KG1 (cell line): ENCODE measurements at regions not wholly inside any gene's neighbourhood (a gene's known extent, or its start where the extent isn't known, plus 50 kb on each side); places are given as distances from the start of the nearest gene placed in this dataset.
"Not testable (repeated sequence)": the region's sequence is repeated elsewhere in the genome, so short reads cannot be mapped to it uniquely, and the experiment has no call there.

Source experiments
- DNase-seq: peaks from one replicate; lab custom pipeline; 2025; lab: John Stamatoyannopoulos, UW

DNA sequence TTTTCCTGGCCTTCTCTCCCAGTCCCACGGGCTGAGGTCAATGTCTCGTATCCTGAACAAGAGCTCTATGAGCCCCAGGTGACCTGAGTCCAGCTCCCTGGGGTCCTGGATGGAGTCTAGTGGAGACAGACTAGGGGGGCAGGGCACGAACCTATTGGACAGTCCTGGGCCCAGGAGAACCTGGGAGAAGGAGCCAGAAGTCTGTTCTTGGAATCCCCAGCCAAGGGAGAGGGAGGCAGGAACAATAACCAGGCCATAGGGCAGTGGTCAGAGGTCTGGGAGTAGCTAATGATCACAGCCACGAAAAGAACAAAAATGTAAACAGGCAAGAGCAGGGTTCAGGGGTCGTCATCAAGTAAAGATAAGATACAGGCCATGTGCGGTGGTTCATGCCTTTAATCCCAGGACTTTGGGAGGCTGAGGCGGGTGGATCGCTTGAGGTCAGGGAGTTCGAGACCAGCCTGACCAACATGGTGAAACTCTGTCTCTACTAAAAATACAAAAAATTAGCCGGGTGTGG lies 60.8 kb downstream of the COPRS start:
- DNase-seq = no peak

DNA sequence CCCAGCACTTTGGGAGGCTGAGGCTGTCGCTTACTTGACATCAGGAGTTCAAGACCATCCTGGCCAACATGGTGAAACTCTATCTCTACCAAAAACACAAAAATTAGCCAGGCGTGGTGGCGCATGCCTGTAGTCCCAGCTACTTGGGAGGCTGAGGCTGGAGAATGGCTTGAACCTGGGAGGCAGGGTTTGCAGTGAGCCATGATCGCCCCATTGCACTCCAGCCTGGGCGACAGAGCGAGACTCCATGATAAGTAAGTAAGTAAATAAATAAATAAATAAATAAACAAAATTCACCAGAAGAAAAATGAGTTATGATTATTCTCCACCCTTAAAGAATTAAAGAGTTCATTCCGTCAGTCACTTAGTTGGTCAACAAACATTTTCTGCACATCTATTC lies 63.1 kb downstream of the COPRS start:
- DNase-seq = not testable (repeated sequence)

DNA sequence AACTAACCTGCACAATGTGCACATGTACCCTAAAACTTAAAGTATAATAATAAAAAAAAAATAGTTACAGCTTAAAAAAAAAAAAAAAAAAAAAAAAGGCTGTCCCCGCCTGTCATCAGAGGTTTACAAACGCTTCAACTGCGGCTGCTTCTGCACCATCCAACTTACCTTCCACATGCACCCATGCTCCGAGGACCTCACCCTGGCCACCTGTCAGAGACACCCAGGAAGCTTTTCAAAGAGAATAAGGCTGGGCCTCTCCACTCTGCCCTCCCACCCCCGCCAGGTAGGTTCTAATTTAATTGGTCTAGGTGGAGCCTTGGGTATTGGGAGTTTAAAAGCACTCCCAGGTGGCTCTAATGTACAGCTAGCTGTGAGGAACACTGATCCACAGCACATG lies 64.9 kb downstream of the COPRS start:
- no peak for DNase-seq

DNA sequence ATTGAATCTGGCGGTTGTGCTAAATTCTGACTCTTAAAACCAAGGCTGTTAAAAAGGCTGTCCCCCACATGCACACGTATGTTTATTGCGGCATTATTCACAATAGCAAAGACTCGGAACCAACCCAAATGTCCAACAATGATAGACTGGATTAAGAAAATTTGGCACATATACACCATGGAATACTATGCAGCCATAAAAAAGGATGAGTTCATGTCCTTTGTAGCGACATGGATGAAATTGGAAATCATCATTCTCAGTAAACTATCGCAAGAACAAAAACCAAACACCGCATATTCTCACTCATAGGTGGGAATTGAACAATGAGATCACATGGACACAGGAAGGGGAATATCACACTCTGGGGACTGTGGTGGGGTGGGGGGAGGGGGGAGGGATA lies 65.4 kb downstream of the COPRS start:
- not testable (repeated sequence) for DNase-seq

DNA sequence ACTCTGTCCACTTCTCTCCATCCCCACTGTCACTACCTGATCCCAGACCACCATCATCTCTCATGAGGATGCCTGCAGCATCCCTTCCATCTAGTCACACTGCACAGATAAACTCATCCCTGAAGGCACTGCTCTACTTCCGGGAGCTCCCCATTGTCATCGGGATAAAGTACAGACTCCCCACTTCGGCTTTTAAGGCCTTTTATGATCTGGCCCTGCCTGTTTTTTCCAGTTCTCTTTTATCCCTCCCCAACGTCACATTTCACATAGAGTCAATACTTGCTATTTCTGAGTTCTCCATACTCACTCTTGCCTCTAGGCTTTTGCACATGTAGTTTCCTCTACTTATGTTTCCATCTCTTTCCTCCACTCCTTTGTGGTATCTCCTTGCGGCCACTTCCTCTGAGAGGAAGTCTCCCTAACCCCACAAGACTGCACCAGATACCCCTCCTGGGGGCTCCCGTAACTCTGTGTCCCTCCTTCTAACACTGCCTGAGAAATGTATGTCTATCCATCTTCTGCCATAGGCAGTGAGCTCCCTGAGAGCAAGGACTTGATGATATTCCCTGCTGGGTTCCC lies 66.9 kb downstream of the COPRS start:
- DNase-seq = no peak

DNA sequence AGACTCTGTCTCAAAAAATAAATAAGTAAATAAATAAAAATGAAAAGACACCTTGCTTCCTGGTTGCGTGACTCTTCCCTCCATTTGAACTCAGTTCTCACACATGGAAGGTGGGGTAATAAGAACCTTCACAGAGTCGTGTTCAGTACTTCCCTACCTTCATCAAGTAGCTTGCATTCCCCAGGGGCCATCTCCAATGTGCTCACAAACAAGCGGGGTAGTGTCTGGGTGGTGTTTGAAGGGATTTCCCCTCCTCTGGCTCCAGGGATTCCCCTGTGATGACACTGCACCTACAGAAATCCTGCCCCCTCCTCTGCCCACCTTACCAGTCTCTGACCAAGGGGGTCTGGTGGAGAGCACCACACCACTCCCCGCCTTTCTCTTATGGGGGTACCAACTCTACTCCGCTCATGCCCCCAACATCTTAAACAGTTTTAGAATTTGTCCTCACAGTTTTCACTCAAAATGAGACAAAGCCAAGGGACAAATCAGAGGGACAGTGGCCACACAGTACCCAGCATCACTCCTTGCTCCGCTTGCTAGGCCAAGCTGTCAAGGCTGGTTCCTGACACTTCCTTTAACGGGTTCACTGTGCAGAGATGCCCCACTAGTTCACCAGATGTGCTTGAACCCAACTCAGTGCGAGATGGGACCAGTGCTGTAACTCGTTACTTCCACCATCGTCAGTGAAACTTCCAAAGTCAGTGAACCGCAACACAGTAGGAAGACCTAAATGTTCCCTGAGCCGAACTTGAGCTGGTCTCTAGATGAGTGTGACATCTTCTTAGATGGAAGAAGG lies 69.1 kb downstream of the COPRS start:
- DNase-seq = no peak

DNA sequence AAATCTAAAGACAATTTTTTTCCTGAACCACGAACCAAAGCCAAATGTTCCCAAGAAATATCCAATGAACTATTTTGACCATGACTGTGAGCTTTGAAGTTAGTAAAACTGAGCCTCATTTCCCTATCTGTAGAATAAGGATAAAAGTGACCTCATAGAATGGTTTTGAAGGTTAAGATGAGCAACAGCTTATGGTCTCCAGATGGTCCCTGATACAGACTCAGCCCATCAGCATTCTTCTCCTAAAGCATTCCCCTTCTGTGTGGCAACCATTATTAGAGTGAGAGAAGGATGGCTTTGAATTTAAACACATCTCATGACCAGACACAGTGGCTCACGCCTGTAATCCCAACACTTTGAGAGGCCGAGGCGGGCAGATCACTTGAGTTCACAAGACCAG lies 70.1 kb downstream of the COPRS start:
- DNase-seq = no peak

DNA sequence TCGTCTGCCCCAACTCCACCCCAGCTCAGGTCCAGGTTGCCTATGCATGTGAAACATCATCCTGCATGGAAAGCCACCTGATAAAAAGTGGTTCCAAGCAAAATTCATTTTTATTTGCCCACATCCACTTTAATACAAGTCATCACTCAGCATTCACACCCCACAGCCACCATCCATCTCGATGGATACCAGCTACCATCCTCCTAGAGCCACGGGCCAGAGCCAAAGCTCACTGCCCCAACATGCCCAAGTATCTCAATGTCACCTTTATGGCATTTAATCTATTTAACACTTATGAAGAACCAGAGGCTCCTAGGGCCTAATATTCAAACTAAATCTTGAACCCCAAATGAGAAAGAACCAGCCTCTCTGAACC lies 70.5 kb downstream of the COPRS start:
- DNase-seq = no peak

DNA sequence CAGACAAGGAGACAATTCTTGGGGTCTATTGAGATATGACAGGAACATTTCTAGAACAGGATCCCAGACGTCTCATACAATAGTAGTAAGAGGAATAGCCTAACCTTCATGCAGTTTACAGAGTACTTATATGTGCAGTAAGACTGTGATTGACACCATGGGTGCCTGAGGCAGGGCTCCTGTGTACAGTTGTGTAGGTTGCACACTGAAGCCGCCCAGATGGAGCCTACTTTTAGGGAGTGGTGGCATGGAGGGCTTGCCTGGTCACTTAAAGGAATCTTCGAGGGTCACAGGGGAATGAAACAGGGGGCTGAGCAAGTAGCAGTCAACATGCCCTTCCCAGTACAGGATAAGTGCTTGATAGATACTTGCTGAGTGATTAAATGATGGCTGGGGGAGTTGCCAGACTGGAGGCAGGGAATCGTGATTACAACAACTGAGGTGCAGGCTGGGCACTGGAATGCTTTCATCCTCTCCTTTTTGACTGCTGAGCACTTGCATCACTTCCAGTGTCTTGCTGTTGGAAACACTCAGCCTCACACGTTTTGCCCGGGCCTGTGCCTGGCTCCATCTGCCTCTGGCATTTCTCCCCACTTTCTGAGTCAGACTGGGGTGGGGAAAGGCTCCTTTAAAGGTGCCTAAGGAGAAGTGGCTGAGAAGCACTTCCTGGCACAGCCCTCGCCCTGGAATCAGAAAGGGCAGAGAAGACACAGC lies 71.0 kb downstream of the COPRS start:
- no peak for DNase-seq

DNA sequence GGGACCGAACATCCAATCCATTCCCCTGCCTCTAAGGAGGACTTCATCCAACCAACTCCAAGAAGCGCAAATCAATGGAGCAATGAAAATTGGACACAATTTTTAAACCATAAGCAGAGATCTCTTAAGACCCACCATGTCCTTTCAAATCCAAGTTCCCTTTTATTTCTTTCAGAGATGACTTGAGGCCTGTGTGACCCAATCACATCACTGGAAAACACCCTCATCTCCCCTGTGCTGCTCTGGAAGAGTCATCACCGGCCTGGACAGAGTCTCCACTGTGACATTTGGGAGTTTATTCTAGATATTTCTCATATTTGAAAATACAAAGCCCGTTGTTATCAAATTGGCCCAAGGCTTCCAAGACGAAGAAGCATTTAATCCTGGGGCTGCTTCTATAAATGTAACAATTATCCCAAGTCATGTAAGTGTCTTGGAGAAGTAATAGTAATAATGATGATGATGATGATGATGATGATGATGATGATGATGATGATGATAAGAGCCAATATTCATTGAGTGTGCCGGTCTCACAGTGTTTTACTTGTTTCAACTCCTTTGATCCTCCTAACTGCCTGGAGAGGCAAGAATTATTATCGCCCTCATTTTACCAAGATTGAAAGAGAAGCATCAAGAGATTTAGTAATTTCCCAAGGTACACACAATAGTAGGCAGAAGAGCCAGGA lies 72.1 kb downstream of the COPRS start:
- no peak for DNase-seq

DNA sequence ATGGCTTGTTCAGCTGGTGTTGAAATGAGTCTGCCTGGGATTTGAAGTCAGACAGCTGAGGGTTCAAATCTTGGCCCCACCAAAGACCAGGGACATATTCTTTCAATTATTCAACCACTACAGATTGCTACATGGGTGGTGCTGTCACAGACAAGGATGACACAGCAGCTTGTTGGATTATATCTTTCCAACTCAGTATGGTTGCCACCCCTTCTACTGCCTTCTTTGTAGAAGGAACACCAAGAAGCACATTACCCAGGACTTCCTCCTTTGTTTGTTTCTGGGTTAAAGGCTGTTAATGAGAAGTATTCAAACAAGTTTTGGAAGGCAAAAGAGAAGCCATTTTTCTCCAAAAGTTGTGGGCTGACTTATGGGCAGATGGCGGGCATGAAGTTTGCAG lies 78.6 kb downstream of the COPRS start:
- no peak for DNase-seq

DNA sequence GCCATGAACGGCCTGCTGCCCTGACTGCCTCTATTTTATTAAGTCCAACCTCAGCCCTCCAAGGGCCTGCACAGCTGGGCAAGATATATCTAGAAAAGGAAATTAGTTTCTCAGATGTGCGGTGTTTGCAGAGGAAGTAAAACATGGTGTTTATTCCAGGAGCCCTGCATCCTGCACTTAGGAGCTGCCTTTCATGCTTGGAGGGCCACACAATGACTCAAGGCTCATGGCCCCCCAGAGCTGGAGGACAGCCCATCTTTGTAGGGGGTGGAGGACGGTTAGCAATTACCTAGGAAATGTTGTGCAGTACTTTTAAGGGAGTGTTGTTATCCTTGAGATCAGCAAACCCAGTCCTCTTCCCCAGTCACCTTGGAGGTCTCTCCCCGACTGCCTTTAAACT lies 80.5 kb downstream of the COPRS start:
- no peak for DNase-seq

DNA sequence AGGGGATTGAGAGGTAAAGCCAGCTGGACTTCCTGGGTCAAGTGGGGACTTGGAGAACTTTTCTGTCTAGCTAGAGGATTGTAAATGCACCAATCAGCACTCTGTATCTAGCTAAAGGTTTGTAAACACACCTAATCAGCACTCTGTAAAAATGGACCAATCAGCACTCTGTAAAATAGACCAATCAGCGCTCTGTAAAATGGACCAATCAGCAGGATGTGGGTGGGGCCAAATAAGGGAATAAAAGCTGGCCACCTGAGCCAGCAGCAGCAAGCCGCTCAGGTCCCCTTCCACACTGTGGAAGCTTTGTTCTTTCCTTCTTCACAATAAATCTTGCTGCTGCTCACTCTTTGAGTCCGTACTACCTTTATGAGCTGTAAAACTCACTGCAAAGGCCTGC lies 87.7 kb downstream of the COPRS start:
- DNase-seq = not testable (repeated sequence)

DNA sequence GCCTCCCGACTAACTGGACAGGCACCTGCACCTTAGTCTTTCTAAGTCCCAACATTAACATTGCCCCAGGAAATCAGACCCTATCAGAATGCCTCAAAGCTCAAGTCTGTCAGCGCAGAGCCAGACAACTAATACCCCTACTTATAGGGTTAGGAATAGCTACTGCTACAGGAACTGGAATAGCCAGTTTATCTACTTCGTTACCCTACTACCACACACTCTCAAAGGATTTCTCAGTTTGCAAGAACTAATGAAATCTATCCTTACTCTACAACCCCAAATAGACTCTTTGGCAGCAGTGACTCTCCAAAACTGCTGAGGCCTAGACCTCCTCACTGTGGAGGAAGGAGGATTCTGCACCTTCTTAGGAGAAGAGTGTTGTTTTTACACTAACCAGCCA lies 88.5 kb downstream of the COPRS start:
- DNase-seq = not testable (repeated sequence)

DNA sequence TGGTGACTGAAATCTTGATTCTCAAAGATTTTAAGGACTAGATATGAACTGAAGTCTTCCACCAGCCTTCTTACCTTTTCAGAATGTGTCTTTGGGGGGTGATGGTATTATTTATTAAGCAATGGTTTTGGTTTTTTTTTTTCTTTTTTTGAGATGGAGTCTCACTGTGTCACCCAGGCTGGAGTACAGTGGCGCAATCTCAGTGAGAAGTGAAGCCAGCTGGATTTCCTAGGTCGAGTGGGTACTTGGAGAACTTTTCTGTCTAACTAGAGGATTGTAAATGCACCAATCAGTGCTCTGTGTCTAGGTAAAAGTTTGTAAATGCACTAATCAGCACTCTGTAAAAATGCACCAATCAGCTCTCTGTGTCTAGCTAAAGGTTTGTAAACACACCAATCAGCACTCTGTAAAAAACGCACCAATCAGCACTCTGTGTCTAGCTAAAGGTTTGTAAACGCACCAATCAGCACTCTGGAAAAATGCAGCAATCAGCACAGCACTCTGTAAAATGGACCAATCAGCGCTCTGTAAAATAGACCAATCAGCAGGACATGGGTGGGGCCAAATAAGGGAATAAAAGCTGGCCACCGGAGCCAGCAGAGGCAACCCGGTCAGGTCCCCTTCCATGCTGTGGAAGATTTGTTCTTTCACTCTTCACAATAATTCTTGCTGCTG lies 97.1 kb downstream of the COPRS start:
- DNase-seq = not testable (repeated sequence)

DNA sequence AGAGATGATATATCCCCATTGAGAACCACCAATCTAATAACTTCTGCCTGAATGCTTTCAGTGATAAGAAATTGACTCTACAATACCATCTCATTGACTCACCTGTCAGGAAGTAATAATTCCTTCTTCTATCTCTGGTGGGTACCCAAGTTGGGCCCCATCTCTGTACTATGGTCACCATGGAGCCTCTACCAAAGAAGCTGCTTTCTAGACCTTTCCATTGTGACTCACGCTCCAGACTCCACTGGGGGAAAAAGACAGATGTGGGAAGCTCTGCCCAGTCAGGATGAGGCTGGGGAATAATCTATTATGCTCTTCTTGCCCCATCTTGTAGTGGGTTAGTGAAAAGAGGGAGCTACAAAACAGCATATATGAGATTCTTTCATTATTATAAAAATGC lies 100.4 kb downstream of the COPRS start:
- DNase-seq = no peak

DNA sequence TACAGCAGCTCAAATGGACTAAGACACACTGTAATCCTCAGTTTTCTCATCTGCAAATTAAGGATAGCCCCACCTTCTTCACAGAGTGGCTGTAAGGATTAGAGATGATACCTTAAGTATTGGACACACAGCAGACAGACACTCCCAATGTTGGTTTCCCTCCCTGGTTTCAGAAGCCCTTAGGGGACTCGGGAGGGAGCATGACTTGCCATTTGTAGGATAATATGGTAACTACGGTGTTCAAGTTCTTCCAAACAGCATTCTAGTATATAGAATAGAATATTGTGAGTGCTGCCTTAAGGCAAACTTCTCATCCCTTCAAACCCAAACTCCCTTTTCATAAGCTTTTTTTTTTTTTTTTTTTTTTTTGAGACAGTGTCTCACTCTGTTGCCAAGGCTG lies 101.9 kb downstream of the COPRS start:
- DNase-seq = no peak

DNA sequence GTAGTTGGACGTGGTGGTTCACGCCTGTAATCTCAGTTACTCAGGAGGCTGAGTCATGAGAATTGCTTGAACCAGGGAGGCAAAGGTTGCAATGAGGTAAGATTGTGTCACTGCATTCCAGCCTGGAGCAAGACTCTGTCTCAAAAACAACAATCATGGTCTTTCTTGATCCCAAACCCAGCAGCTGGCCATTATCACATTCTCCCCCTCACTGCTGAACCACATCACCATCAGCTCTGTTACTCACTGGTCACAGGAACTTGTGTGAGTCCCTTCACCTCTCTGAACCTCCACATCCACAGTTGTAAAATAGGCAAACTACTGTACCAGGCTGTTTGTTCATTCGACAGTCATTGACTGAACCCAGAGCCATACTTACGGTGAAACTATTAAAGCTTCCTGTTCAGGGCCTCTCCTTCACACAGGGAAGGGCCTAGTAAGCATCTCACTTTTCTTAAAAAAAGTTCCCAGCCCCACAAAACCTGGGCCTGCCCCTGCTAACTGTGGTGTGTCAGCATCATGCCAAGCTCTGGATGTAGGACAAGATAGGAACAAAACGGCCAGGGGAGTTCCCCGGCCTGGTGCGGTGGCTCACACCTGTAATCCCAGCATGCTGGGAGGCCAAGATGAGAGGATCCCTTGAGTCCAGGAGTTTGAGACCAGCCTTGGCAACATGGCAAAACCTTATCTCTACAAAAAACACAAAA lies 104.7 kb downstream of the COPRS start:
- no peak for DNase-seq

DNA sequence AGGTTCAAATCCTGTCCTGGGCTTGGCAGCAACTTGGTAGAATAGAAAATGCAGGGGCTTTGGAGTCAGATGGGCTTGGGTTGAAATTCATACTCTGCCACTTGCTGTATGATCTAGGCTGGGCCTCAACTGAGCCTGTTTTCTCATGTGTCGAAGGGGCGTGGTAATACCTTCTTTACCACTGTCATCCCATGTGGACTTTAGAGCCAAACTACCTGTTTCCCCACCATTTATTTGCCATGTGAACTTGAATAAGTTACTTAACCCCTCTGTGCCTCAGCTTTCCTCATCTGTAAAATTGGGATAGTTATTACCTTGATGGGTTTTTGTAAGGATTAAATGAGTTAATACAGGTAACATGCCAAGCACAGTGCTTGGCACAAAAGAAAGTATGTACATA lies 106.0 kb downstream of the COPRS start:
- no peak for DNase-seq

DNA sequence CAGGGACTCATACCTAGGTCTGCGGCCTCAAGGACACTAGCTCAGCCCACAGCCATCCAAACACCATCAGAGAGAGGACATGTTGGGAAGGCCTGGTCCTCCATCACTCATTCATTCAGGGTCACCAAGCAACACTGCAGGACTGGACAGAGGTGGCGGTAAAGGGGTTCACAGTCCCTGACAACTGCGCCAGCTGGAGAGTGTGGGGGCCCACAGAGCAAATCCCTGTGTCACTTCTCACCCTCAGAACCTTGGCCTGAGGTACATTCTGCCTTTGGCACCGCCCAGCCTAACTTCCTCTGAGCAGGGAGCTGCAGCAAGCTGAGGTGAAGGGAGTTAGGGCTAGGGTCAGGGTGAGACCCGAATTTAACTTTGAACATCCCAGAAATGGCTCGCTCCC lies 106.5 kb downstream of the COPRS start:
- no peak for DNase-seq

DNA sequence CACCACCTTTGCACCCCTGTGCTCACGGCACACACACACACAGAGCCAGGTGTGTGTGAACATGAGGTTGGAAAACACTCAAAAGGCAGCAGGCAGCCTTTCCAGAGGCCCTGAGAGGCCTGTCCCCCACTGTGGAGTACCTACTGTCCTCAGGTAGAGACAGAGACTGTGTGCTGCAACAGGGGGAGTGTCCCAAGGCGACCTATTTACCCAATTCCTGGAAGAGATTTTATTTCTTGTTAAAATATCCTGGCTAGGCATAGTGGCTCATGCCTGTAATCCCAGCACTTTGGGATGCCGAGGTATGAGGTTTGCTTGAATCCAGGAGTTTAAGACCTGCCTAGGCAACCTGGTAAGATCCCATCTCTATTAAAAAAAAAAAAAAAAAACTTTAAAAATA lies 108.5 kb downstream of the COPRS start:
- DNase-seq = no peak
